NB4 (cell line): ENCODE measurements at regions not wholly inside any gene's neighbourhood (a gene's known extent, or its start where the extent isn't known, plus 50 kb on each side); places are given as distances from the start of the nearest gene placed in this dataset.

Experiments
- TF ChIP-seq, protein P1 (sequence below): IDR thresholded peaks from 2 replicates; pipeline ENCODE4 v1.6.1; 2011; ENCODE audit warnings: low read depth, low read length
- TF ChIP-seq, protein P2 (sequence below): IDR thresholded peaks from one replicate; pipeline ENCODE4 v1.5.1; 2012; ENCODE audit warnings: low read depth, low read length

DNA sequence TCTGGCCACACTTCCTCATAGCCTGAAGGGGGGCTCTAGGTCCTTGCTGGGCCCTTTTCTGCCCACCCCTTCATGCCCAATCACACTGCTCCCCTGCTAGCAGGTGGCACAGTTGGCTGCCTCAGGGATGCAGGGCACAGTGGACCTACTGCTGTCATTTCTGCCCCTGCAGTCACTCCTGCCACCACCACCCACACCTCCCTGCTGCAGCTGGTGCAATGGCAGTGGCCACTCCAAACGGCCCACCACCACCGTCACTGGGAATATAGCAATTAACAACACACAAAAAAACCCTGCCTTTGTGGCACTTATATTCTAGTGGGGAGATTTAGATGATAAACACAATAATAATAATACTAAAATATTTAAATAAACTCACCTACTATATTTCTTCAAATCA is 162.4 kb upstream of the DUSP10 start:
- TF ChIP-seq, protein P1, sequence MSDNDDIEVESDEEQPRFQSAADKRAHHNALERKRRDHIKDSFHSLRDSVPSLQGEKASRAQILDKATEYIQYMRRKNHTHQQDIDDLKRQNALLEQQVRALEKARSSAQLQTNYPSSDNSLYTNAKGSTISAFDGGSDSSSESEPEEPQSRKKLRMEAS: no peak
- TF ChIP-seq, protein P2, sequence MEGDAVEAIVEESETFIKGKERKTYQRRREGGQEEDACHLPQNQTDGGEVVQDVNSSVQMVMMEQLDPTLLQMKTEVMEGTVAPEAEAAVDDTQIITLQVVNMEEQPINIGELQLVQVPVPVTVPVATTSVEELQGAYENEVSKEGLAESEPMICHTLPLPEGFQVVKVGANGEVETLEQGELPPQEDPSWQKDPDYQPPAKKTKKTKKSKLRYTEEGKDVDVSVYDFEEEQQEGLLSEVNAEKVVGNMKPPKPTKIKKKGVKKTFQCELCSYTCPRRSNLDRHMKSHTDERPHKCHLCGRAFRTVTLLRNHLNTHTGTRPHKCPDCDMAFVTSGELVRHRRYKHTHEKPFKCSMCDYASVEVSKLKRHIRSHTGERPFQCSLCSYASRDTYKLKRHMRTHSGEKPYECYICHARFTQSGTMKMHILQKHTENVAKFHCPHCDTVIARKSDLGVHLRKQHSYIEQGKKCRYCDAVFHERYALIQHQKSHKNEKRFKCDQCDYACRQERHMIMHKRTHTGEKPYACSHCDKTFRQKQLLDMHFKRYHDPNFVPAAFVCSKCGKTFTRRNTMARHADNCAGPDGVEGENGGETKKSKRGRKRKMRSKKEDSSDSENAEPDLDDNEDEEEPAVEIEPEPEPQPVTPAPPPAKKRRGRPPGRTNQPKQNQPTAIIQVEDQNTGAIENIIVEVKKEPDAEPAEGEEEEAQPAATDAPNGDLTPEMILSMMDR: no peak
